Activated CD8-positive, alpha-beta memory T cell treated with anti-CD3 and anti-CD28 coated beads for 1 hour (primary cell): ENCODE measurements at regions not wholly inside any gene's neighbourhood (a gene's known extent, or its start where the extent isn't known, plus 50 kb on each side); places are given as distances from the start of the nearest gene placed in this dataset.
"Not testable (repeated sequence)": the region's sequence is repeated elsewhere in the genome, so short reads cannot be mapped to it uniquely, and the experiment has no call there.

Source experiments
- DNase-seq, 2 donors: peaks; one replicate each; pipeline ENCODE4 v3.0.0-alpha.2; 2020; ENCODE audit warnings: low read depth in 1 of 2; ENCODE audit errors: extremely low read depth in 1 of 2

DNA sequence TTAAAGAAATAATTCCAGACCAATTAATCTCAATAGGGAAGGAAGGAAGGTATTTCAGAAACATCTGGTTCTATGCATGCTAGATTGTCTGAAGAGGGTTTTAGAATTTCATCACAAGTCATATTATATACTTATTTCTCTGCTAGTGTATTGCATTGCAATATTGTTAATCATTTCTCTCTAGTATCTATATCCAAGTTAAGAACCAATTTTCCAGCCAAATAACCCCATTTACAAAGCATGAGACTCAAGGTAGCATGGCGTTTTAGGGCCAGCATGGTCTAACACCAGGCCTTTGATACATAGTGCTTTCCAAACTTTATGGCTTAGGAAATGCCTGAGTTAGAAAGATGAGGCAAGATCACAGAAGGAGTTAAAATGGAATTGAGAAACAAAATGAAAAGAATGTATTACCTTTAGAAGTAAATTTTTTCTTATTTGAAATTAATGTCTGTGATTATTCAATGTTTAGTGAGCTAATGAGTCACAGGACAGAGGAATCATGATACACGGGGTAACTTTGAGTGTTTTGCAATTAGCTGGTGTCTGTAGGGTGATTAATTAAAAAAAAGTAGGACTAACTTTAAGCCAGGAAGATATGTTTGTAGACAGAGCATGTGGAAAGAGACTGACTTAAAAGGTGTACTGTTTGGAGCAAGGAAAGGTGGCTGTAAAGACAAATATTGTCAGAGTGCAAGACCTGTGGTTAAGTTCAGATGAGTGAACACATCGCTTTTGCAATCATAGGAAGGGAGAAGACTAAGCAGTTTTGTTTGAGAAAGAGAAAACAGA is 1006.2 kb upstream of the CITED2 start:
- no peak for DNase-seq

DNA sequence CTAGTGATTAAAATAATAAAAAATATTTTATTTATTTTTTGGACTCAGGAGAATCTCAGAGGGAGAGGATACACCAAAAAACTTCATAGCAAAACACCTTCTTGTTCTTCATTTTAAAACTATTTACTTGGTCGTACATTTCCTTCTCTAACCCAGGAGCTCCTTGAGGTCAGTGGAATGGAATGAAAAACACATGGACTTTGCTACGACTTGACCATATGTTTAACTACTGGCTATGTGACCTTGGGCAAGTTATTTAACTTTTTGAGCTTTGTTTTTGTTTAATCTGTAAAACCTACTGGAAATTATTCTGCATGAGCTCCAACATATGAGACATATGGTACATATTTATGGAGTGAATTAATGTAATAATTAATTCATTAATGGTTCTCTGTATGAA is 1005.5 kb upstream of the CITED2 start:
- no peak for DNase-seq

DNA sequence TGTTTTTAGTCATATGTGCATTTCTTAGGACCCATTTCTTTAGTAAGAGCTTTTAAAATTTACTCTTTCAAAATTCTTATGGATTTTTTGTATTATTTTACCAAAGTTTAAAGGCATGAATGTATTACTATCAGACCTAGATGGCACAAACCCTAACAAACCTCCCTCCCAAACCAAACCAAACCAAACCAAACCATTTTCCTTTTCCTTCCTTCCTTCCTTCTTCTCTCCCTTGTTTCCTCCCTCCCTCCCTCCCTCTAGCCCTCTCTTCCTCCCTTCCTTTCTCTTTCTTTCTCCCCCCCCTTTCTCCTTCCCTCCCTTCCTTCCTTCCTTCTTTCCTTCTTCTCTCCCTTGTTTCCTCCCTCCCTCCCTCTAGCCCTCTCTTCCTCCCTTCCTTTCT is 1001.8 kb upstream of the CITED2 start:
- DNase-seq = no peak

DNA sequence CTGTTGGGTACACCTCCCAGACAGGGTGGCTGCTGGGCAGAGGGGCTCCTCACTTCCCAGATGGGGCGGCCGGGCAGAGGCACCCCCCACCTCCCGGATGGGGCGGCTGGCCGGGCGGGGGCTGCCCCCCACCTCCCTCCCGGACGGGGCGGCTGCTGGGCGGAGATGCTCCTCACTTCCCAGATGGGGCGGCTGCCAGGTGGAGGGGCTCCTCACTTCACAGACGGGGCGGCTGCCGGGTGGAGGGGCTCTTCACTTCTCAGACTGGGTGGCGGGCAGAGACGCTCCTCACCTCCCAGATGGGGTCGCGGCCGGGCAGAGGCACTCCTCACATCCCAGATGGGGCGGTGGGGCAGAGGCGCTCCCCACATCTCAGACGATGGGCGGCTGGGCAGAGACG is 999.3 kb upstream of the CITED2 start:
- not testable (repeated sequence) for DNase-seq

DNA sequence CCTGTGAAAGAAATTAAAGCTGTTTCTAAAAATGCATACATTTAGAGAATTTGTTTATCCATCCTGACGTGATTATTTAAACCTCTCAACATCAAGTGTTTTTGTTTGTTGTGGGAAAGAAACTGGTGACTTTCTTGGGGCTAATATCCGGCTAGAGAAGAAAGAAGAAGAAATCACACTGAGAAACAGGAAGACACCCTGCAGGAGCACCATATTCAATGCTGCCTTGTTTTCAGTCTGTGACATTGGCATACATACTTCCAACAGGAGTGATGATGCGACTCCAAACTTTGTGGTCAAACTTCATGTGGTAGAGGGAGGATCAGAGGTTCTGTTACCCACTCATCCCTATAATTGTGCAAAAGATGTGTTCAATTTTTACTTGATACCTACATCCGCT is 997.6 kb upstream of the CITED2 start:
- DNase-seq = no peak

DNA sequence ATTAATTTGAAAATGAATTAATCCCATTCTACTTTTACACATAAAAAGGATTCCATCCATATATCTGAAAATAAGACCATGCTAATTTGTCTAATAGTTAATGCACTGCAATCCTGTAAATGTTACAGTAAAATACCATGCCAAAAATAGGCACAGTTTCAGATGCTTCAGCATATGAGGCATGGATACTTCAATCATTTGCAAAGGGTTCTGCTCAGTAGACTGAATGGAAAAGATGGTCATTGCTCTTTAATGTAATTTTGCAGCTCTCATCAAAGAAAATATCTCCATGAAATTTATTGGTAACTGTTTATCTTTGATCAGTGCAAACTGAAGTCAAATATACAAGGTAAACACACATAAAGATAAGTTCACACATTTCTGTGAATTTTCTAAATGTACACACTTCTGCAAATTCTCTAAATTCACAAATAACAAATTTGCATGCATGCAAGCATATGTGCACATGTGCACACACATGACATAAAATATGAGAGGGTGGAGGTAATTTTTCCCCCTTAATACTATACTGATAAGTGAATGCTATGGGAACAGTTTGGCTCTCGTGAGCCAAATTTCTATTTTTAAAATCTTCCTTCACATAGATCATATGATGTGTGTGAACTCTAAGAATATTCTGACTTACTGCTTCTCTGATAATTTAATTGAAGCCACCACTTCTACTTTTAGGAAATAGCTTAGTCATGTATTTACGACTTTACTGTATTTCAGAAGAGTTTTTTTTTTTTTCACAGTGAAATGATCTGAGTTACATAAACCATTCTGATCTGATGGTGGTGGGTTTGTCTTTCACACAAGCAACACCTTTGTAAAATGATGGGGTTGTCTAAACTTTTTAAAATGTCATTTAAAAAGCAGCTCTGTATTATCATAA is 996.8 kb upstream of the CITED2 start:
- DNase-seq = no peak

DNA sequence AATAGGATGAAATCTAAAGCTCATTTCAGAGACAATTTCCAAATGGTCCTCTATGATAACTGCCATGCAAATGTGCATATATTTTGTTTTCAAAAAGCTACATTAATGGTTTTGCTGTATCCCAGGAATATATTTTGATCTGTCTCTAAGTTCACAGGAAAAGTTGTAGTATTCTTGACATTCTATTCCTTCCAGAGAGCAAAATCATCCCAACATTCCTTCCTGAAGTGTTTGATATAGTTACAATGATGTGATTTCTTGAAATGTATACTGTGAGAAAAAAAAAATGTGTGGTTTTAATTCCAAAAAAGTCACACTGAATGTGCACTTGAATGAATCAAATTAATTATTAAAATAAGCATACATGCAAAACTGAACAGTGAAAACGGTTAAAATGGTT is 996.0 kb upstream of the CITED2 start:
- DNase-seq = no peak

DNA sequence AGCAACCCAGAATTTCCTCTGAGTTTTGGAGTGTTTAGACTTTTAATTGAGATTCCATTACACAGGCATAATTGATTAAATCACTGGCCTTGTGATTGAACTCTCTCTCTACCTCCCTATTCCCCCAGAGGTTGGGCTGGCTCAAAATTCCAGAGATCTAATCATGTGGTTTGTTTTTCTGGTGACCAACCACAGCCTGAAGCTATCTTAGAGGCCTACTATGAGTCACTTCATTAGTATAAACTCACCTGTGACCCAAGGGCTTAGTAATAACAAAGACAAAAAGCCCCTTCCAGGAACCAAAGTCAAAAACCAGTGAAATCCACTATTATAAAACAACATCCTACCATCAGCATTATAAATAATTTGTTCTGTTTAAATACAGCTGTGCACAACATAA is 992.5 kb upstream of the CITED2 start:
- no peak for DNase-seq

DNA sequence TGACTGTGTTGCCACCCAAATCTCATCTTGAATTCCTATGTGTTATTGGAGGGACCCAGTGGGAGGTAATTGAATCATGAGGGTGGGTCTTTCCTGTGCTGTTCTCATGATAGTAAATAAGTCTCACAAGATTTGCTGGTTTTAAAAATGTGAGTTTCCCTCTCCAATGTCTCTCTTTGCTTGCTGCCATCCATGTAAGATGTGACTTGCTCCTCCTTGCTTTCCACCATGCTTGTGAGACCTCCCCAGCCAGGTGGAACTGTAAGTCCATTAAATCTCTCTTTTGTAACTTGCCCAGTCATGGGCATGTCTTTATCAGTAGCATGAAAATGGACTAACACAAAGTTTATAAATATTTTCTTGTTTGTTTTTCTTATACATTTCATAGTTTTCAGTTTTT is 990.5 kb upstream of the CITED2 start:
- DNase-seq = no peak

DNA sequence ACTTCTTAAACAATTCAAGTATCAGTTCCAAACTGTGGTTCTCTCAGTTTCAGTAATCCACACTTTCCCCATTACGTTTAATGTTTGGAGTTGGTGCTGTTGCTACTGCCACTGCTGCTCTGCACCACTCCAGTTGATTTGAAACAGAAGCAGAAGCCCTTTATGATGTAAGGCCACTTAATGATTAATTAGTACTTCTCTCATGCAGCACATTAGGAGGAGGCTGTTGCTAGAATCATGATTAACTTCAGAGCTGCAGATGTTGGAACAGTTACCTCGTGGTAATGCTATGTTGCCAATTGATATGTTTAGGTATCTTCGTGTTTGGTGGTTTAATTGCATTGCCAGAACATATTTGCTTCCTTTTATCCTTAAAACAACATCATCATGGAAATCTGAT is 986.2 kb upstream of the CITED2 start:
- DNase-seq = no peak

DNA sequence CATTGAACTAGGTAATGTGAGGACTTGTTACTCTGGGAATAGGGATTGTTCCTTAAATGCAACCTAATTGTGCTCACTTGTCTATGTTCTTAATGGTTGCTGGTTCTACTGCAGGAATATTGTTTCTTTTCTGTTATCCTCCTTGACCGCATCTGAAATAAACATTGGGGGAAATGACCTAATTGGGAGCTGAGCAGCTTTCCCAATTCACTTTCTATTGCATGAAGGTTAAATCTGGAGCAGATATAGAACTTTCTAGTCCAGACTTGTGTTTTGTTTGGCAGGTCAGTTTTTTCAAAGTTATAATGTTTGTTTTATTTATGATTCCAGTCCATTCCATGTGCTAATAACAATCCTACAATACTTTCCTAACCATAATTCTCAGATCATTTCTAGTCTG is 981.0 kb upstream of the CITED2 start:
- DNase-seq = no peak

DNA sequence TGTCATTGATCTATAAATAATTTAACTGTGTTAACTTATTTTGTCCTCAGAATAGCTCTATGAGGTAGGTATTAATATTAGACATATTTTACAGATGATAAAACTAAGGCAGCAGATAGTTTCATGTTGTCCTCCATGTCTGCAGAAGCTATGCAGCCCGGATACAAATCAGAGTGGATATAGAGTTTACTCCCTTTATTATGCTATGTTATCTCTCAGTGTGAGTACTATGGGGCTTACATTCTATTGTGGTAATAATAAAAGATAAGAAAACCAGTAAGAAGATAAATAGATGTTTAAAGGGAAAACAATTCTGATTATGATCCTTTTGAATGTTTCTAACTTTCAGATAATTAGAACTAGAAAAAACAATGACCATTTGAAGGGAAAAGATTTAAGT is 979.8 kb upstream of the CITED2 start:
- no peak for DNase-seq

DNA sequence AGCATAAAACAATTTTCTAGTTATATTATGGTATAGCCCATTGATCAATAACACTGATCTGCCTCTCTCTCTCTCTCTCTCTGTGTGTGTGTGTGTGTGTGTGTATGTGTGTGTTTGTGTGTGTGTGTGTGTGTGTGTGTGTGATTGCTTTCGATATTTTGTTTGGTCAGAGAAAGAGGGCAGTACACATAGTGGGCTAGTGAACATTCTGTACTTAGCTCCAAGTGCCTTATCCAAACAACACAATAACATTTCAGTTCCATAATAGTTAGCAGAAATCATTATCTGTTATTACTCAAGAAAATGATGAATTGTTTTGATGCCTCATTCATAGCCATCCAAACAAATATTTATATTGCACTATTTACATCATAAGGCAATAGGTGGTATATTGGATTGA is 979.1 kb upstream of the CITED2 start:
- no peak for DNase-seq

DNA sequence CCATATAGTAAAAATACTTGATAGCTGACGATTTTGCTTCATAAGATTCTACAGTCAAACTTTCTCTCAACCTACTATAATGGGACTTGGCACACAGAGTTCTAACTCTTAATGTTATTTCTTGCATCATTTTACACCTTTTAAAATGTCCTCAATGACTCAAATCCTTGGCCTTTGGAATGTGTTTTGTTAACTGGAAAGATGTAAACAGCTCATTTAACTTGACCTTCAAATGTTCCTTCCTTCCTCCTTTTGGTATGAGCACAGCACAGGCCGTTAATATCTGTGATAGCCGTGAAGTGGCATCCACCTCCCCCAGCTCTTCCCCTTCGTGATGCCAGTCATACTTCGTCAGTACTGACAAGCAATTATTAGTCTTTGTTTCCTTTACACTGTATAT is 972.0 kb upstream of the CITED2 start:
- DNase-seq = no peak

DNA sequence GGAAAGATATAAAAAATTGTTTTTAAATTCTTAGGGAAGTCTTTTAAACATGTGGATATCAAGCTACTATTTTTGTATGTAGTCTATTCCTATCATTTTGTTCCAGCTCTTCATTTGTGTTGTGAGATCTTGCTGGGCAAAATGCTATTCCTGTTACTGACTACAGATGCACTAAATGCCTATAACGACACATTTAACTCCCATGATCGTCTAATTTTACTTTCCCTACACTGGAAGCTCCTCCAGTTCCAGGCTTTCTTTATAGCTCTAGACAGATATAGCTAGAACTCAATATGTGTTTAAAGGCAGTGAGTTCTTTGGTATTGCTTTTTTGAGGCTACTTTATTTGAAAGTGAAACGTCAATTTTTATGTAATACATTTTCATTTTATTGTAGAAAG is 971.5 kb upstream of the CITED2 start:
- DNase-seq = no peak

DNA sequence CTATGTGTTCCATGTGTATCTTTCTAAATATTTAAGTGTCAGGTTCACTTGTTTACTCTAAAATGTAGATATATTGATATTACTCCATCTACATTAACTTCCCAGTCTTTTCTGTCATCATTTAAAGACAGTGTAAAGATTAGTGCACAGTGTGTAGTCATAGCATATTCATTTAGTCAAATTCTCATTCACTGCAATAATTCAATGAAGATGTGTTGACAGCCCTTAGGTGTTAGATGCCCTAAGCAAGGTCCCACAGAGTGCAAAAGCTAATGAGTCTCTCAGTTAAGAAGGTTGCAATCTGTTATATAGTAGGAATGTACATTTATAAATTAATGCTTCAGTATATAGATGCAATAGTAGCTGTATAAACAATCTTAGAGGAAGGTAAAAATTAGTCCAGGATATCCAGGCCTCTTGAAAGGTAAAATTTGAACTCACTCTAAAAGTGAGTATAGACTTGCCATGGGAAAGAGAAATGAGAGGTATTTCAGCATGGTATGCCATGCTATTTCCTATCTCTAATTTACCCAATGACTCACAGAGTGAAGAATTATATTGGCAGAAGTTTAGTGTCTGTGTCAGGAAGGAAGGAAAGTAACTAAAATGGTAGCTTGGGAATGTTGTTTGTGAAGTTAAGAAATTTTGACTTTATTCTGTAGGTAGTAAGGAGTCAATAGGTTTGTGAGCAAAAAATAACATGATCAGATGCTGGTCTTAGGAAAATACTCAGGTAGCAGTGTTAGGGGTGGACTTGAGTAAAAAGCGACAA is 969.9 kb upstream of the CITED2 start:
- DNase-seq = no peak

DNA sequence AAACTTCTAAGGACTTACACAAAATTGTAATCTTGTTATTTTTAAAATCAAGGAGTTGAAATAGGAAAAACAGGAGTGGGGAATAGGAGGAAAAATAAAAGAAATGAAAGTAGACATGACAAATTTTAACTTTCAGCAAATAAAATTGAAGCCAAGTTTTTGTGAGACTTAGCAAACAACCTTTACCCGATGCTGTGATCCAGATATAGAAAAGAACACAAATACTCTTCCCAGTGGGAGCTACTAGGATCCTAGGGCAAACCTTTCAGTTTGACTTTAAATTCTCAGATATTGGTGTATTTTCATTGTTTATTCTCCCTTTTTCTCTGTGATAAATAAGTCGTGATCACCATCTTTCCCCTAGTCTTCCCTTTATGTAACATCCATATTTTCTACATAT is 968.7 kb upstream of the CITED2 start:
- no peak for DNase-seq

DNA sequence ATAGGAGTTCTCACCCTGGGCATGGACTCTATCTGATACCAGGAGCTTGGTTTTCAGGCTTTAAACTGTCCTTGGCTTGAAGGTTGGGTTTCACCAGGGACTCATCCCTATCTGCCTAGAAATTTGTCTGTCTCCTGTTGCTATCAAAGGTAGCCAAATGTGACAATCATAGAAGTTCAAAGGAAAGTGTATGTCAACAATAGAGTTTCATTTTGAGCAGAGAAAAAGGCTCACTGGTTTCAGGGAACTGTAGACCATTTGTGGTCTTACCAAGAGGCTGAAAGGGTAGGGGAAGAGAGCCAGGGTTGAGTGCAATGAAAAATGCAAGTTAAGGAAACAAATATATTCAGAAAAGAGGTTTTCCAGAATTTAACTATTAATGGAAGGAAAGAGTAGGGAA is 966.8 kb upstream of the CITED2 start:
- no peak for DNase-seq

DNA sequence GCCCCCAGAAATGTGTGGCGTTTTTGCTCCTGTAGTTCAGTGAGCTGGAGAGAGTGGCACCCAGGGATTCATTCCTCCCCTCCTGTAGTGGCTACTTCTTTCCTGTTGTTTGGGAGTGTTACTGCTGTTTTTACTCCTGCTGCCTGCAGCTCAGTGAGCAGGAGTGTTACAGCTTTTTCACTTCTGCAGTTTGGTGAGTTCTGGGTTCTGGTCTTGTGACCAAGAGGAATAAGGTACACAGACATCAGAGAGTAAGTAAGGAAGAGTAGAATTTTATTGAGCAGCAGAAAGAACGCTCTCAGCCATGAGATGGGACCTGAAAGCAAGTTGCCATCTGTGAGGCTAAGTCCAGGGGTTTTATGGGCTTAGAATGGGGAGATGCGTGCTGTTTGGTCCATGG is 966.3 kb upstream of the CITED2 start:
- no peak for DNase-seq

DNA sequence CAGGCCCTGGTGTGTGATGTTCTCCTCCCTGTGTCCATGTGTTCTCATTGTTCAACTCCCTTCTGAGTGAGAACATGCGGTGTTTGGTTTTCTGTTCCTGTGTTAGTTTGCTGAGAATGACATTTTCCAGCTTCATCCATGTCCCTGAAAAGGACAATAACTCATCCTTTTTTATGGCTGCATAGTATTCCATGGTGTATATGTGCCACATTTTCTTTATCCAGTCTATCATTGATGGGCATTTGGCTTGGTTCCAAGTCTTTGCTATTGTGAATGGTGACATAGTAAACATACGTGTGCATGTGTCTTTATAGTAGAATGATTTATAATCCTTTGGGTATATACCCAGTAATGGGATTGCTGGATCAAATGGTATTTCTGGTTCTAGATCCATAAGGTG is 964.6 kb upstream of the CITED2 start:
- not testable (repeated sequence) for DNase-seq

DNA sequence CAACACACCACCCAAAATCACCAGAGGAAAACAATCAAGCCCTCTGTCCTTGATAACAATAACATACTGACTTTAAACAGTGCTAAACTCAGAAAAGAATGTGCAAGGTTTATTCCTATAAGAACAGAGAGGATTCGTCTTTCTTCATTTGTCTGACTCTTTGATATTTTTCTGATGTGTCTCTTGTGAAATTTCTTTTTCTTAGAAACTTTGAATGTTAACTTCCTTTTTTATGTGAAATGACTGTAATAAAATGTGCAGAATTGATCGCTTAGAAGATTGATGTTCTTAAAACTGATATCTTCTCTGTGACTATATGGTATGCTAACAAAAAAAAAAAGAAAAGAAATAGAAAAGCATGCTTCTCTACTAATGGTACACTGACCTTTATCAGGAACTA is 947.4 kb upstream of the CITED2 start:
- no peak for DNase-seq
